HFFc6 (cell line): ENCODE measurements at regions not wholly inside any gene's neighbourhood (a gene's known extent, or its start where the extent isn't known, plus 50 kb on each side); places are given as distances from the start of the nearest gene placed in this dataset.

Source experiments
- DNase-seq: peaks from one replicate; pipeline ENCODE4 v3.0.0-alpha.2; 2018
- H3K27ac Mint-ChIP-seq: 2 replicates; pipeline ENCODE4 v1.8.0; 2020; ENCODE audit warnings: mild to moderate bottlenecking, mixed read lengths
- H3K27me3 Mint-ChIP-seq: 2 replicates; pipeline ENCODE4 v1.8.0; 2021; ENCODE audit warnings: mild to moderate bottlenecking, moderate library complexity, mixed read lengths; ENCODE audit not compliant: insufficient read depth
- H3K36me3 Mint-ChIP-seq: 2 replicates; pipeline ENCODE4 v1.8.0; 2021; ENCODE audit warnings: low read depth, mixed read lengths
- H3K4me1 Mint-ChIP-seq: 2 replicates; pipeline ENCODE4 v1.8.0; 2020; ENCODE audit warnings: low read depth, mixed read lengths
- H3K4me3 Mint-ChIP-seq: 2 replicates; pipeline ENCODE4 v1.8.0; 2020; ENCODE audit warnings: mild to moderate bottlenecking, moderate library complexity, mixed read lengths
- H3K9me3 Mint-ChIP-seq: 2 replicates; pipeline ENCODE4 v1.8.0; 2020; ENCODE audit warnings: mild to moderate bottlenecking, mixed read lengths
- CTCF ChIP-seq: fragments of 200-600 bp; sonication (generic); IDR thresholded peaks from 2 replicates; pipeline ENCODE4 v1.5.0; 2021; ENCODE audit warnings: antibody characterized with exemption, mild to moderate bottlenecking

DNA sequence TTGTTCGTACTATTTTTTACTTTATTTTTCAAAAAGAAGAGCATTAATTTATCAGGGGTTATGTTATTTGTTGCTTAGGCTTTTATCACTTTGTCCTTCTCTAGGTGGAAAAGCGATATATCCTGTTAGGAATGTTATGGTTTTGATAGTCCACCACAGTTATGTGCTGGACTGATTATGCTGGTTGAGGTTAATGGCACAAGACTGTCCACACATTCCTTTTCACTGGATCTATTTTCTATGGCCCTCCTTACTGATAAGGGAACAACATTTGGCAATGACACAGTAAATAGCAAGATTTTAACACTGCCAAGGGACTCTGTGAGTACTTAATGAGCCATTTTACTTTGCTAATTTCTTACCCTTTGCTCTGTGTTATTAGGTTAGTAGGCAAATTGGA is 1212.3 kb downstream of the NXPH1 start:
- peaks cover 16% of the 10 kb centered on the region for H3K9me3 Mint-ChIP-seq

GRCh38 chr7:9657257-9657656 is 1223.8 kb downstream of the NXPH1 start:
- Mint-ChIP-seq H3K27me3 (no peaks in the 10 kb centered on the region; the same call in 1 of the 2 replicates), H3K4me1 (no peaks in the 10 kb centered on the region), H3K27ac (no peak overlapping the region), H3K36me3 (no peaks in the 10 kb centered on the region), H3K4me3 (no peak overlapping the region), H3K9me3 (peaks cover 28% of the 10 kb centered on the region)
- DNase-seq, result no peak
- TF ChIP-seq CTCF, result no peak

More for the DNA sequence above, 1212.3 kb downstream of the NXPH1 start:
- Mint-ChIP-seq H3K4me1 (no peaks in the 10 kb centered on the region), H3K27ac (no peak overlapping the region), H3K36me3 (no peaks in the 10 kb centered on the region; the same call in 1 of the 2 replicates), H3K4me3 (no peak overlapping the region), H3K27me3 (no peaks in the 10 kb centered on the region)
- no peak for TF ChIP-seq CTCF
- DNase-seq, result no peak

- TF ChIP-seq CTCF, result no peak
- no peaks in the 10 kb centered on the region for H3K27me3 Mint-ChIP-seq
- H3K4me1 Mint-ChIP-seq, result no peaks in the 10 kb centered on the region
- no peak for DNase-seq
- no peak overlapping the region for H3K27ac Mint-ChIP-seq
- H3K4me3 Mint-ChIP-seq, result no peak overlapping the region
- H3K9me3 Mint-ChIP-seq, result peaks cover 40% of the 10 kb centered on the region
- H3K36me3 Mint-ChIP-seq, result no peaks in the 10 kb centered on the region
Observed at GRCh38 chr7:9671979-9672917, 1238.8 kb downstream of the NXPH1 start.

DNA sequence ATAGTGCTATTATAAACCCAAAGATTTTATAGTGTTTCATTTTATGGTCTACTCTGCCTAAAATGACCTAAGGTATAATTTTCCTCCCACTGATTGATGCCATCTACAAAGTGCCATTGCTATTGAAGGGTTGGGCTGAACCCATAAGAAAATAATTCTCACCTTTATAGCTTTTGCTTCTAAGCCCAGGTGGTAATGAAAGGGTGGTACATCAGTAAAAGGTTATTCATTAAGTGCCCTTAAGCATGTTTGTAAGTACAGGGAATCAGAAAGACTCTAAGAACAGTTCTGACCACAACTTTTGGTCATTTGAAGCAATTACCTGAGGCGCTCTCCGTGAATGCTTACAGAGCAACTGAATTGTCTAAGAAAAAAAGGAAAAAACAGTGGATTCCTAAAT is 1247.3 kb downstream of the NXPH1 start:
- TF ChIP-seq CTCF, result no peak
- Mint-ChIP-seq H3K36me3 (no peaks in the 10 kb centered on the region), H3K9me3 (peaks cover 29% of the 10 kb centered on the region), H3K4me3 (no peak overlapping the region), H3K27me3 (peaks cover 3% of the 10 kb centered on the region; the same call in 1 of the 2 replicates), H3K4me1 (no peaks in the 10 kb centered on the region), H3K27ac (no peak overlapping the region)
- no peak for DNase-seq

DNA sequence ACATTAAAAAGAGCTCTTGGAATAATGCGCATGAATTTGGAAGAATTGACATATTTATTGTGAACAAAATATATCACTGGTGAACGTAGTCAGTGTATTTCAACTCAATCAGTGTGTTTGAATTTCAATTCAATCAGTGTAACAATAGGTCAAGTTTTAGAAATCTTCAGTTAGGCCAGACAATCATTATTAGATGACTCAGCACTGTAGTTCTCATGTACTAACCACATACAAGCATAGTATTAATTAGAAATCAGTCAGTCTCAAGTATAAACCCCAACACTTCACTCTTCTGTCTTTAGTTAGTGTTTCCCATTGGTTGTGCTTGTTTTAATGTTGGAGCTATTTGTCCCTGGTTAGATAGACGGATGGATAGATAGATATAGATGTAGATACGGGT is 1247.9 kb downstream of the NXPH1 start:
- no peaks in the 10 kb centered on the region for H3K4me1 Mint-ChIP-seq
- no peak for DNase-seq
- H3K27ac Mint-ChIP-seq, result no peak overlapping the region
- peaks cover 32% of the 10 kb centered on the region for H3K9me3 Mint-ChIP-seq
- H3K27me3 Mint-ChIP-seq, result peaks cover 3% of the 10 kb centered on the region; the same call in 1 of the 2 replicates
- no peaks in the 10 kb centered on the region for H3K36me3 Mint-ChIP-seq
- TF ChIP-seq CTCF, result no peak
- H3K4me3 Mint-ChIP-seq, result no peak overlapping the region
